ENCODE measurements at regions not wholly inside any gene's neighbourhood (a gene's known extent, or its start where the extent isn't known, plus 50 kb on each side); places are given as distances from the start of the nearest gene placed in this dataset.

DNA sequence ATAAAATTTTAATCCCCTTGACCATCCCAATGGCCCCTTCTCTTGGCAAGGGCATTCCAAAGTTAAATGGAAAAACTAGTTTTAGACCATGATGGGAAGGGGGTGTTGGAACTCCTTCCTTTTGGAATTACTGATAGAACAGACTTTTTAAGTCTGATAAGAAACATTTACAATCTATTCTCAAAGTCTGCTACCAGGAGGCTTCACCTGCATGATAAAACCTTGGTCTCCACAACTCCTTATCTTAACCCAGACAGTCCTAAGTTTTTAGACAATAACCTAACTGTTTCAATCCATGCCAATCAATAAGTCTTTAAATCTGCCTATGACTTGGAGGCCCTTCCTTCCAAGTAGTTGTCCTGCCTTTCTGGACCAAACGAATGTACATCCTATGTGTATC lies 63.9 kb upstream of the PGRMC2 start:
- DNase-seq = no peak

DNA sequence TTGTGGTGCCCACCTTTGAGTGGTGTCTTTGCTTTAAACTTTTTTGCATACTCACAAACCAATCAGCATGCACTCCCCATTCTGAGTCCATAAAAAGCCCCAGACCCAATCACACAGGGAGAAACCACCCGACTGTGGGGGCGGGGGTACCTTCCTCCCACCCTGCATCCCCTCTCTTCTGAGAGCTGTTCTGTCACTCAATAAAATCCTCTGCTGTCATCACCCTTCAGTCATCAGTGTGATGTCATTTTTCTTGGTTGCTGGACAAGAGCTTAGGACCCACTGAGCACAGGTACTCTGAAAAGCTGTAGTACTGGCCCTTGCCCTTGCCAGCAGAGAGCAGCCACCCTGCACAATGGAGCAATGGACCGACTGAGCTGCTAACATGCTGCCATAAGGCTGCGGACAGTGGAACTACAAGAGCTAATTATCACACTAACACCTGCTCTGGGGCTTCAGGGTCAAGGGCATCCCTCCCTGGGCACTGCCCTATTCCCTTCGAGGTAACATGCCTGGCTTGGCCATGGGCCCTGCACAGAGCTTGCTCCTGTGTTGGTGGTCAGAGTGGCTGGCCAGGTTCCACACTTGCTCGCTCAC lies 62.9 kb upstream of the PGRMC2 start:
- no peak for DNase-seq

DNA sequence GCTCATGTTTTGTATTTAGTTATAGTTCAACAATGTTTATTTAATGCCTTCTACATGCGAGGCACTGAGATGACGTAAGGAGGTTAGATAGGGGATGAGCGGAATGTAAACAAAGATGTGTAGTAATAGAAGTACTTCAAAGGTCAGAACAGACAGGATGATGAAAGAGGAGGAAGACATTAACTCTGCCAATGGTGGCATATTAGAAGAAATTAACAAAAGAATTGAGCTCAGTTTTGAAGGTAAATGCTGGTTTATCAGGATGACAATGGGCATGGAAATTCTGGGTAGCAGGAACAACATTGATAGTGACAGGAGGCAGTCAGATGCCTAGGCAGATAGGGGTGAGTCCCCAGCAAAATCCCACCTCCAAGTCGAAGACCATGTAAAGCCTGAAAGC lies 62.3 kb upstream of the PGRMC2 start:
- no peak for DNase-seq

DNA sequence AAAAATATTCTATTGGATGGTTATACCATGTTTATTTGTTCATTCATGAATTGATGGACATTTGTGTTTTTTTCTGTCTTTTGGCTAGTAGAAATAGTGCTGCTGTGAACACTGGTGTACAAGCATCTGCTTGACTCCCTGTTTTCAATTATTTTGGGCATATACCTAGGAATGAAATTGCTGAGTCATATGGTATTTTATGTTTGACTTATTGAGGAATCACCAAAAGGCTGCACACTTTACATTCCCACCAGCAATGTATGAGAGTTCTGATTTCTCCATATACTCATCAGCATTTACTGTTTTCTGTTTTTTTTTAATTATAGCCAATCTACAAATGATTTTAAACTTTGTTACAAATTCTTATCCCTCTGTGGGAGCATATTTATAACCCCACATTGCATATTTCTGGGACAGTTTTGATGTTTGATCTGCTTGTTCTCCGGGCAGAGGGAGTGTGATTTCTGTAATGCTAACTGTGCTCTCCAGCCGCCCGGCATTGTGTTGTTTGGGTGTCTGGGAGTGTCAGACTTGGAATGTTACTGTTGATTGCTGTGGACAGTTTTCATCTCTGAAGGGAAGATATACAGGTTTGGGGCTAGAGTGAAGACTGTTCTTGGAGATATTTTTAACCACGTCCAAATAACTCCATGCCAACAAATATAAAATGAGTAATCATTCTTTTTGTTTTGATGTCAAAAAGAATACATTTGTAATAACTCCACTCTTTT lies 60.5 kb upstream of the PGRMC2 start:
- DNase-seq = no peak

GRCh38 chr4:128347175-128347868 lies 59.7 kb upstream of the PGRMC2 start:
- DNase-seq = no peak

GRCh38 chr4:128346054-128346716 lies 58.6 kb upstream of the PGRMC2 start:
- DNase-seq = no peak

DNA sequence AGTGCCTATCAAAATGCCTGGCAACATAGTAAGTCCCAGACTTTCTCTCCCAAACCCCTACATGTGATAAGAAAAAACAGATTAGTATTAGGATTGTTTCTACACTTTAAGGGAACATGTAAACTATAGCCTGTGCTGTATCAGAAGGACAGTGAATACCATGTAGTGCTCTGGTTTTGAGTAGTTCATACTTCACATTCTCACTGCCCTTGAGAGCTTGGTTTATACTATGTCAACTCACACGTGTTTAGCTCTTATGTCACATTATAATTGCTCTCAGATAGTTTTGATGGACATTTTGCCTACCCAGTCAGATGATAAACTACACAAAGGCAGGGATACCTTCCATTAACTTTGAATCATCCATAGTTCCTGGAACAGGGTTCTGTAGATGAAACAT lies 58.0 kb upstream of the PGRMC2 start:
- no peak for DNase-seq

DNA sequence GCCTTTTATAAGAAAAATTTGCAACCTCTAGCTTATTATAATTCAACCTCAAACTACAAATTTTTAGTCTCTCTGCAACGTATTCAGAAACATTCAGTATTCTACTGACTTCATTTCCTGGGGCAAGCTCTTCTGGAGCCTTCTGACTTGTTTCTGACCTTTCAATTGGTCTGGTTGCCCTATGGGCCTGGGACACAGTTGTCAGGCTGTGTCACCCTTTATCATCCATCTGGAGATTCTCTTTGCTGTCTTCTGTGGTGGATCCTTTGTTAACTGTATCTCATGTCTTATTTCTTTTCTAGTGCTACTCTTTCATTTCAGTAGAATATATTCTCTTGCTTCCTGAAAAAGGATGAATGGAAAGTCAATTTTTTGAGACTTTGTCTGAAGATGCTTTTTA lies 55.1 kb upstream of the PGRMC2 start:
- DNase-seq = no peak

GRCh38 chr4:128341634-128342033 lies 54.0 kb upstream of the PGRMC2 start:
- no peak for DNase-seq

- no peak for DNase-seq
Observed at GRCh38 chr4:128338634-128339355, 51.2 kb upstream of the PGRMC2 start.

- DNase-seq = no peak
Observed at GRCh38 chr4:128337863-128338262, 50.2 kb upstream of the PGRMC2 start.
